AG09309 (cell line): ENCODE measurements at regions not wholly inside any gene's neighbourhood (a gene's known extent, or its start where the extent isn't known, plus 50 kb on each side); places are given as distances from the start of the nearest gene placed in this dataset.

Experiments used
- DNase-seq: peaks from one replicate; pipeline ENCODE4 v3.0.0-alpha.2; 2010; ENCODE audit warnings: low read depth
- H3K4me3 ChIP-seq: 2 replicates; pipeline ENCODE4 v1.5.1; 2011; ENCODE audit warnings: mild to moderate bottlenecking, low read depth, low read length, moderate library complexity; ENCODE audit not compliant: control insufficient read depth
- CTCF ChIP-seq: IDR thresholded peaks from 2 replicates; pipeline ENCODE4 v1.5.1; 2011; ENCODE audit warnings: mild to moderate bottlenecking, low read depth, low read length, inconsistent platforms; ENCODE audit not compliant: insufficient read depth, control insufficient read depth; ENCODE audit errors: missing control alignments

- TF ChIP-seq CTCF, result no peak
- no peak for DNase-seq
- no peak overlapping the region for H3K4me3 ChIP-seq
Observed at GRCh38 chr21:17371450-17371849, 141.4 kb upstream of the CXADR start.

DNA sequence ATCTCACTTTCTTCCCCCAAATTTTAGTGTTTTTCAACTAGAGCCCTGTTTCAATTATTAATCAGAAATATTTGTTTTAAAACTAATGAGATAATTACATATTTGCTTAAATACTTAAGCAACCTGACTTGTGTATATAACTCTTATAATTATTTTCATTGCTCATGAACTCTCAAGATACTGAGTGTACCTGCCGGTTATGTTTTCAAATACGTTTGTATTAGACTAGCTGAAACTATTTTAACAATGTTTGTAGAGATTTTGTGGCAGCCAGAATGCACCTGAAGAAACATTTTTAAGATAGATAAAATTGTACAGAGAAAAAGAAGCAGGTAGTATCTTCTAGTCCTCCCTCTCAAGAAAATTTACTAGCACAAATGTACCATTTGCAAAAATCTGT is 140.6 kb upstream of the CXADR start:
- H3K4me3 ChIP-seq, result no peak overlapping the region

GRCh38 chr21:17386498-17386897 is 126.3 kb upstream of the CXADR start:
- H3K4me3 ChIP-seq, result no peak overlapping the region

More for the DNA sequence above, 140.6 kb upstream of the CXADR start:
- DNase-seq, result no peak
- TF ChIP-seq CTCF, result no peak

GRCh38 chr21:17387030-17387617 is 125.7 kb upstream of the CXADR start:
- DNase-seq, result no peak

More at GRCh38 chr21:17386498-17386897, 126.3 kb upstream of the CXADR start:
- no peak for DNase-seq
- TF ChIP-seq CTCF, result no peak

GRCh38 chr21:17388226-17388625 is 124.6 kb upstream of the CXADR start:
- no peak for TF ChIP-seq CTCF
- no peak overlapping the region for H3K4me3 ChIP-seq
- no peak for DNase-seq

More at GRCh38 chr21:17387030-17387617, 125.7 kb upstream of the CXADR start:
- H3K4me3 ChIP-seq, result no peak overlapping the region
- peak; percentile 61 for TF ChIP-seq CTCF

DNA sequence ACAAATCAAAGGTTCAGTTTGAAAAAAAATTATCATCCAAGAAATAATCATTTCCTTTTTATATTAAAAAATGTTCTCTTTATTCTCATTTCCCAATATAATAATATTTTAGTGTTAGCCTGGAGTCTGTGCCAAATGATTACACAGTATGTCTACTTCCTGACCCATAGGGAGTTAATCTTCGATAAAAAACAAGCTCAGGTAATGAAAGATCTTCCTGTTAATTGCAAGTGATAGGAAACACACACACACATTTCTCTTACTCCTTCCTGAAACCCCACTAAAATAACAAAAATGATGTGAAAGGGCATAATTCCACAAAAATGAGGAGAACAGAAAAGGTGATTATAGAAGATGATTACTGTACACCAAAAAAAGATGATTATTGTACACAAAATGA is 123.5 kb upstream of the CXADR start:
- H3K4me3 ChIP-seq, result no peak overlapping the region
- DNase-seq, result no peak
- TF ChIP-seq CTCF, result no peak

DNA sequence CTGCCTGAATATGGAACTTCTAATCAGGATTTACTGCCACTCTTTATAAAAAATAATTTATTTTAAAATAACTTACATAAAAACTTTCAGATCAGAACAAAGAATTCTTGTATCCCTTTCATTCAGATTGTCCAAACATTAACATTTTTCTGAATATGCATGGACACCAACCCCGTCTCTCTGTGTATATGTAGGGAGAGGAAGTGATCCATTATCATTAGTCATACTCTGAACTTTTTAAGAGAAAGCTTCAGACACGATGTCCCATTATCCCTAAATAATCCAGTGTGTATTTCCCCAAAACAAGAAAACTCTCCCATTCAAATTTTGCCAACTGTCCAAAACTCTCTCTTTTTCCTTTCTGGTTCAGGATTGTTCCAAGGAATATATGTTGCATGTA is 122.3 kb upstream of the CXADR start:
- no peak for DNase-seq
- no peak overlapping the region for H3K4me3 ChIP-seq
- TF ChIP-seq CTCF, result no peak
